BJ (cell line): ENCODE measurements at regions not wholly inside any gene's neighbourhood (a gene's known extent, or its start where the extent isn't known, plus 50 kb on each side); places are given as distances from the start of the nearest gene placed in this dataset.

ENCODE experiments used
- CTCF ChIA-PET: fragments of 350-600 bp; formaldehyde crosslinking; extraction: SDS; loops from one replicate; lab custom pipeline; 2021; ENCODE audit warnings: antibody characterized with exemption, inconsistent platforms; lab: Yijun Ruan, JAX
- POLR2A ChIA-PET: fragments of 300-600 bp; sonication (Branson Sonifier 250); formaldehyde crosslinking; extraction: SDS; loops from one replicate; lab custom pipeline; 2021; ENCODE audit warnings: antibody characterized with exemption; lab: Charles Lee
- DNase-seq: peaks from one replicate; pipeline ENCODE4 v3.0.0-alpha.2; 2011; ENCODE audit warnings: low read depth
- H3K27me3 ChIP-seq: 2 replicates; pipeline ENCODE4 v1.6.0; 2011; ENCODE audit warnings: low read length; ENCODE audit not compliant: control insufficient read depth, insufficient read depth
- H3K36me3 ChIP-seq: 2 replicates; pipeline ENCODE4 v1.5.1; 2011; ENCODE audit warnings: low read length; ENCODE audit not compliant: control insufficient read depth, insufficient read depth
- H3K4me3 ChIP-seq: 2 replicates; pipeline ENCODE4 v1.5.1; 2011; ENCODE audit warnings: low read depth, mild to moderate bottlenecking, control low read depth, low read length
- CTCF ChIP-seq: IDR thresholded peaks from 2 replicates; pipeline ENCODE4 v1.5.1; 2011; ENCODE audit warnings: low read depth, mild to moderate bottlenecking, control low read depth, inconsistent platforms, low read length, moderate library complexity; ENCODE audit not compliant: insufficient read depth

GRCh38 chr11:69355959-69356702, 62.2 kb downstream of the MYEOV start:
- no peak for DNase-seq
- H3K4me3 ChIP-seq: no peak overlapping the region
- POLR2A ChIA-PET: no interaction called here
- no peaks in the 10 kb centered on the region for H3K36me3 ChIP-seq
- no peaks in the 10 kb centered on the region for H3K27me3 ChIP-seq
- TF ChIP-seq CTCF: no peak
- CTCF ChIA-PET: interaction anchor here (1.0 kb wide), 1 partner anchor 868 kb away, joined by 3 read pairs; no protein-coding TSS in a partner anchor

- DNase-seq: no peak
- POLR2A ChIA-PET: no interaction called here
- H3K36me3 ChIP-seq: no peaks in the 10 kb centered on the region
- H3K27me3 ChIP-seq: no peaks in the 10 kb centered on the region
- CTCF ChIA-PET: no interaction called here
- H3K4me3 ChIP-seq: no peak overlapping the region
- no peak for TF ChIP-seq CTCF
These were observed 62.9 kb downstream of the MYEOV start for GRCh38 chr11:69356703-69357457.

- POLR2A ChIA-PET: no interaction called here
- CTCF ChIA-PET: no interaction called here
- DNase-seq: no peak
- no peaks in the 10 kb centered on the region for H3K27me3 ChIP-seq
- no peak overlapping the region for H3K4me3 ChIP-seq
- H3K36me3 ChIP-seq: no peaks in the 10 kb centered on the region
- no peak for TF ChIP-seq CTCF
These were observed 63.8 kb downstream of the MYEOV start for GRCh38 chr11:69357458-69358397.

- H3K4me3 ChIP-seq: no peak overlapping the region
- H3K36me3 ChIP-seq: no peaks in the 10 kb centered on the region
- H3K27me3 ChIP-seq: no peaks in the 10 kb centered on the region
- no peak for DNase-seq
- no peak for TF ChIP-seq CTCF
- POLR2A ChIA-PET: no interaction called here
- CTCF ChIA-PET: no interaction called here
These were observed 64.6 kb downstream of the MYEOV start for GRCh38 chr11:69358398-69359020.
